WI38 (cell line): ENCODE measurements at regions not wholly inside any gene's neighbourhood (a gene's known extent, or its start where the extent isn't known, plus 50 kb on each side); places are given as distances from the start of the nearest gene placed in this dataset.

Experiments used
- H3K4me3 ChIP-seq: 2 replicates; pipeline ENCODE4 v1.5.1; 2011; ENCODE audit warnings: low read depth, mild to moderate bottlenecking, control low read depth, low read length
- TF ChIP-seq, protein P1 (sequence below): IDR thresholded peaks from 2 replicates; pipeline ENCODE4 v1.5.1; 2012; ENCODE audit warnings: low read depth, mild to moderate bottlenecking, control low read depth, low read length

DNA sequence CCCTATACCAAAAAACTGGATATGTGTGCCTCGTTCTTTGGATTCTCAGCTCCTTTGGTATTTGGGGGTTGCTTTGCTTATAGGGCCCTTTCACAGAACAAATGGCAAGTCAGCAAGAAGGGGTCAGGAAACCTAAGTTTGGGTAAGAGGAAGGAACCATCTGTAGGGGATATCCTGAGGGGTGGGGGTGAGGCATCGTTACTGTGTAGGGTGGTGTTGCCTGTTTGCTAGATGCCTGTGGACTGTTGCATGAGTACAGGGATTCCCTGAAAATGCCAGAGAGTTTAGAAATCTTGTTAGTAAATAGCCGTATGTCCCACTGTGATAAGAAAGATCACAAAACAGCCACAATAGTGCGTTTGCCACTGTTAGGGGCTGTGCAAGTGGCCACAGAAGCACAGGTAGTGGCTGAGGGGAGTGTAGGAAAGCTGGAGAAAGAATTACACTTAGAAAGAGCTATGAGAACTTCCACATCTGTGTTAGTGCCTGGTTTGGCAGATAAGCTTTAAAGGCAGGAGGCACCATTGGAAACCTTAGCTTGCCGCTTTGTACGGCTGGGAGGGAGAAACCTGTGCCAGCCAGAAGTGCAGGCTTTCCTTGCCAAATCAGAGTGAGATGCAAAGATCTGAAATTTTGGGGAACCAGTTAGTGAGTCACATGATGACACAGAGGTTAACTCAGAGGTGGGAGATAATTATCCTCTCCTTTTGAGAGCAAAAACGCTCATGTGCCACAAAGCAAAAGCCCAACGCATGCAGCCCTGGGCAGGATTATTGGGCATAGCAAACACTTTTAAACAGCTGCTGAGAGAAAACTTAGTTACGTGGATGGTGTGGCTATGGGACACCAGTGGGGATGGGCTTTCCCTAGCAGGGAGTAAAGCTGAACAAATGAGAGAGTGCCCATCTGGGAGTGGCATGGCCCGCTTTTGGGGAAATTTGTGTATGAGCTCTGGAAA lies 343.7 kb downstream of the ARAP2 start:
- H3K4me3 ChIP-seq = no peak overlapping the region
- TF ChIP-seq, protein P1, sequence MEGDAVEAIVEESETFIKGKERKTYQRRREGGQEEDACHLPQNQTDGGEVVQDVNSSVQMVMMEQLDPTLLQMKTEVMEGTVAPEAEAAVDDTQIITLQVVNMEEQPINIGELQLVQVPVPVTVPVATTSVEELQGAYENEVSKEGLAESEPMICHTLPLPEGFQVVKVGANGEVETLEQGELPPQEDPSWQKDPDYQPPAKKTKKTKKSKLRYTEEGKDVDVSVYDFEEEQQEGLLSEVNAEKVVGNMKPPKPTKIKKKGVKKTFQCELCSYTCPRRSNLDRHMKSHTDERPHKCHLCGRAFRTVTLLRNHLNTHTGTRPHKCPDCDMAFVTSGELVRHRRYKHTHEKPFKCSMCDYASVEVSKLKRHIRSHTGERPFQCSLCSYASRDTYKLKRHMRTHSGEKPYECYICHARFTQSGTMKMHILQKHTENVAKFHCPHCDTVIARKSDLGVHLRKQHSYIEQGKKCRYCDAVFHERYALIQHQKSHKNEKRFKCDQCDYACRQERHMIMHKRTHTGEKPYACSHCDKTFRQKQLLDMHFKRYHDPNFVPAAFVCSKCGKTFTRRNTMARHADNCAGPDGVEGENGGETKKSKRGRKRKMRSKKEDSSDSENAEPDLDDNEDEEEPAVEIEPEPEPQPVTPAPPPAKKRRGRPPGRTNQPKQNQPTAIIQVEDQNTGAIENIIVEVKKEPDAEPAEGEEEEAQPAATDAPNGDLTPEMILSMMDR = no peak

DNA sequence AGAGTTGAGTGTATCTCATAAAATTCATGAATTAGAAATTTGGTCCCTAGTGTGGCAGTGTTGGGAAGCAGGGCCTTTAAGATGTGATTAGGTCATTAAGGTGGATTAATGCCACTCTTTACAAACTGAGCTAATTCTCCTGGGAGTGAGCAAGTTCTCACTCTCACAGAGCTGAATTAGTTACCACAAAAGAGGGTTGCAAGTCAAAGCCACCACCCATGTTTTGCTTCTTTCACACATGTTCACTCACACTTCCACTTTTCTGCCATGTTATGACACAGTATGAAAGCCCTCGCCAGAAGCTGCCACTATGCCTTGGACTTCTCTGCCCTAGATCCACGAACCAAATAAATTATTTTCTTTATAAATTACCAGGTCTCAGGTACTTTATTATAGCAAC lies 332.1 kb downstream of the ARAP2 start:
- no peak overlapping the region for H3K4me3 ChIP-seq
- TF ChIP-seq, protein P1 = no peak

DNA sequence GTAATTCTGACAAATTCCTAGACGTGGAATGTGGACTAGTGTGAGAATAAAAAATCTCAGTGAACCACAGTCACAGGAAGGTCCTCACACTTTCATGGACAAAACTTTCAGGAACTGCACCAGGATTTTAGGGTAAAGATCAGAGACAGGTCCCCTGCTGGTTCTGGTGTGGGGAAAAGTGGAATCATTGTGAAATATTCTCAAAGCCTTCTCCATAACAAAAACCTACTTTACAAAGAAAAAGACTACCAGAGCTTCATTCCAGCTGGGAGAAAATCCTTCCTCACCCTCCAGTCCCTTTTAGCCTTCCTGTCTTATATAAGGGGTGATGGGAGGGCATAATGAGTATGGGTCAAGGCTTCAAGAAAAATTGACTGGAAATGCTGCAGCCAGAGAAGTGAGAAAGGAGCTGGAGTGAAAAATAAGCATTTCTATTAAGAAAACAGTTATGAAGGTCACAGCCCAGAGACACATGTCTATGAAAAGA lies 325.8 kb downstream of the ARAP2 start:
- no peak overlapping the region for H3K4me3 ChIP-seq
- TF ChIP-seq, protein P1 = no peak

DNA sequence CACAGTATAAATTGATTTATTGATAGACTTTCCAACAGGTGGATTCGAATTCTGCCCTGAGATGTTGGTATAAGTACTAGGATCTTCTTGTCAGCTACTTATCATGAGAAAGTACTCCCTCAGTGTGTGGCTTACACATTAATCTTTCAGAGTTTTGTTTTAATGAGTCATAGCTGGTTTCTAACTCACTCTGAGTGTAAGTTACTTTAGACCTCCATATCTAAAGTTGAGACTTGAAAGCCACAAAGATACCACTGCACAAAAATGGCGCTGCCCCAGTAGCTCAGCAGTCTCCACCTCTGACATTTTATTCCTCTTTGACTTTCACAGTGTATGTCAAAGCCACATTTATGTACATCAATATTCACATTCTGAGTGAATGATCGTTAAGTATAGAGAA lies 318.5 kb downstream of the ARAP2 start:
- TF ChIP-seq, protein P1 = no peak
- no peak overlapping the region for H3K4me3 ChIP-seq

DNA sequence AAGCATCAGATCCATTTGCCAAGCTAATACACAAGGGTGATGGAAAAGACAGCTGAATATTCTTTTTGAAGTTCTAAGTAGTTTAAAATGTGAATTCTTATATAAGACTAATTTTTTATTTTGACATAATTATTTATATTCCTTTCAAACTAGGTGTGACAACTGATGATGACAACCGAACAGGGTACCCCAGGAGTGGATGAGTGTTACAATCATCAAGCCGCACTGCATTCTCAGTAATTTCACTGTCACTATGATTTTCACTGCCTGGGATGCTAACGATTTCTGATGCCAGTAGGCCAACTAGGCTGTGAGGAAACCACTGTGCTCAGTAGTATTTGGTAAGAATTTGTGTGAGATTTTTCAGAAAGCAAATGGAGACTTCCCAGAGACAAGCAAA lies 317.5 kb downstream of the ARAP2 start:
- TF ChIP-seq, protein P1 = no peak

DNA sequence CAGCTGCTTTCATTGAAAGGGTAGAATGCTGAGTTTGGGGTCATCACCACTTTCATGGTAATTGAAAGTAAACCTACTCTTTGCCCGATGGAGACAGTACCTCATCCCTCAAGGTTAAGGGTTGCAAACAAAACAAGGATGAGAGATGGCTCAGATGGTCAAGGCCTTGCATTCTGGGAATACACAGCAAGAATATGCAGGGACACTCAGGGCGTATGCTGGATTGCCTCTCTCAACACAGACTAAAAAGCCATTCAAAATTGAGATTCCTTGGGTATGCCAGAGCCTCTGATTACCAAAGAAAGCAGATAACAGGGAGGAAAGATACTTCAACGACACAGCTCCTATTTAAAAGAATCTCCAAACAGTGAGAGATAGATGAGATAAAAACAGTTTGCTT lies 310.4 kb downstream of the ARAP2 start:
- TF ChIP-seq, protein P1 = no peak
- no peak overlapping the region for H3K4me3 ChIP-seq

More for the DNA sequence above, 317.5 kb downstream of the ARAP2 start:
- H3K4me3 ChIP-seq = no peak overlapping the region

DNA sequence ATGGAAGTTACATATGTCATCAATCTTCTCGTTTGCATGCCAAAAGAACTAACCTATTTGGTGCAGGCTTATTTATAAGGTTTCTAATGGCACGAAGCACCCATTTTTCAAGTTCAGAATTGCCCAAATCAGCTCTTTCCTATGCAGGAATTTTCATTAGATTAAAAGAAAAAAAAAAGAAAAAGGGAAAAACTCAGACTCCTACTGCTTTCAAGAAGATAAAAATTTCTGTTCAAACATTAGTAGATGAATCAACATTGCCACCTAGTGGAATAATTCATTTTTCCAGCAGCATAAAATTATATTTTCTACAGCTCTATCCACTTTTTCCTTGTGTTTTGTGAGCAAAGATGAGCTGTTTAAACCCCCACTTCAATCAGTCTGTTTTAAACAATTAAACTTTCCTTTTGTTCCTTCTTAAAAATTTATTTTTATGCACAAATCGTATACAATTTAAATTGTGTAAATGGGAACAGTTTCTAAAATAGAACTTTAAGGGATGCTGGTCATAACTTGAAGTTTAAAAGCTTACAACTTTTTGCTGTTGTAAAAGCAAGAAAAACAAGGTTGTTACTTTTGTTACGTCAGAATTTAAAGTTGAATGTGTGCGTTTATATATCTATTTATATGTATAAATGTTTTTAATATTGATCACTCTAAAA lies 309.9 kb downstream of the ARAP2 start:
- TF ChIP-seq, protein P1 = no peak
- no peak overlapping the region for H3K4me3 ChIP-seq
